ENCODE measurements at regions not wholly inside any gene's neighbourhood (a gene's known extent, or its start where the extent isn't known, plus 50 kb on each side); places are given as distances from the start of the nearest gene placed in this dataset.
"Not testable (repeated sequence)": the region's sequence is repeated elsewhere in the genome, so short reads cannot be mapped to it uniquely, and the experiment has no call there.

DNA sequence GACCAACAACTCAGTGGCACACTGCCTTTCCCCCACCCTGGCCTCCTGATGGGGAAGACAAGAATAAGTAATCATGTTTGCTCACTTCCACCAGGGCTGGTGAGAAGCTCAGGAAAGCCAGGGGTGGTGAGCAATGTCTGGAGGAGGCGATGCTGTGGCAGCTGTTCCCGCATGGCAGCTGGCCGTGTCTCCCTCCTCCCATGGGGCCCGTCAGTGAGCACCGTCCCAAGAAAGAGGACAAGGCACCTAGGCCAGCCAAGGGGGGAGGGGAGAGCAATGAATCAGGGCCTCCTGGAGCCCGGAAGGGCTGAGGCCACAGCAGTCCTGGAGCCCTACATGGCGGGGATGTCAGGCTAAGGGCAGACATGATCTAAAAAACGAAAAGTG, 69.2 kb upstream of the INSIG1 start:
- DNase-seq (ENCODE audit: insufficient read length, low spot score), result no peak
- FAIRE-seq, result no peak
- no peak for TF ChIP-seq POLR2A (IDR thresholded peaks at IDR 0.05; ENCODE audit: low read depth, low read length)

DNA sequence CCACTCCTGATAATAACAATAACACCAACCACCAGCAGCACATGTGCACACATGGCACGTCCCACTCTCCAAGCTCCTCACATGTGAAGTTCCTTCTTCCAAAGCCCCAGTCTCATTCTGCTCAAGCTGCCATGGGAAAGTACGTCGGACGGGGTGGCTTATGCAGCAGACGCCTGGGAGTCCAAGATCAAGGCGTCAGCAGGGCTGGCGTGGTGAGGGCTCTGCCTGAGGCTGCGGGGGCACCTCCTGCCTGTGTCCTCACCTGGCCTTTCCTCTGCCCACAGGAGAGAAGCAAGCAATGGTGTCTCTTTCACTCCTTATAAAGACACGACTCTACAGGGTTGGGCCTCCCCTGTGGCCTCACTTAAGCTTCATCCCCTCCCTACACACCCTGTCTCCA, 68.8 kb upstream of the INSIG1 start:
- DNase-seq (ENCODE audit: insufficient read length, low spot score) (no peak), FAIRE-seq (no peak)
- TF ChIP-seq POLR2A (IDR thresholded peaks at IDR 0.05; ENCODE audit: low read depth, low read length), result no peak

DNA sequence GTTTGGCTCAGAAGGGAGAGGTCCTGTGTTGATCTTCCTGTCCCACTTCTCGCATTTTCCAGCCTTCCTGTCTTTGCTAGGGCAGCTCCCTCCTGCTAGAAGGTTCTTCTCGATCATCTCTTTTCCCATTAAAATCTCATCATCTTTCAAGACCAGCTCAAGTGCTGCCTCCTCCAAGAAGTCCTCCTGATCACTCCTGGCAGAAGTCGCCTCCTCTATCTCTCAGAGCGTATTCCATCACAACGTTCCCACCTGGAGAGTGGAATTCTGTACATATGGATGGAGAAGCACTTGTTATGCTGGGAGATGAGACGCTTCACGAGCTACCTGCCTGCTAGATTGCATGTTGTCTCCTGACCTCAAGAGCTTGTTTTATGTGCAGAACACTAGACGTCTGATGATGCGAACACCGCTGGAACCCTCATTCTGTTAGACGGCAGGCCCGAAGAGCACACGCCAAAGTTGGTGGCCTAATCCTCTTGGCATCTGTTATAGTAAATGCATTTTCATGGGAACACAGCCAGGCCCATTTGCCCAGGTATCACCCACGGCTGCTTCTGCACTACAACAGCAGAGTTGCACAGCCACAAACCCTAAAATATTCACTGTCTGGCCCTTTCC, 68.0 kb upstream of the INSIG1 start:
- FAIRE-seq, result no peak
- peak; percentile 30 for DNase-seq (ENCODE audit: insufficient read length, low spot score)
- no peak for TF ChIP-seq POLR2A (IDR thresholded peaks at IDR 0.05; ENCODE audit: low read depth, low read length)

DNA sequence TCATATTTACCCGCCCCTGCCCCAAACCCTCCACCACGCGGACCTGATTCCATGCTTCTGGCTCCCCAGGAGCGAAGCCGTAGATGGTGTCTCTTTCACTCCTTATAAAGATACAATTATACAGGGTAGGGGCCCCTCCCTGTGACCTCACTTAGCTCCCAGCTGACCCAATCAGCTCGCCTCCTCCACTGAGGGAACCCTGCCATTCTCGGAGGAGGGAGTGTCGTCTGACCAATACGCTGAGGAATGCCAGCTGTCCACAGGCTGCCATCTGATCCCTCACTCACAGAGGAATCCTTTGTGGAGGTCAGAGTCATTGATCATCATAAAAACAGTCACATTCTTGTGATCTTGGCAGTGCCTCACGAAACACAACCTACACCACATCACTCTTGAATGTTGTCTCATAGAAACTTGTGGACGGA, 67.5 kb upstream of the INSIG1 start:
- no peak for TF ChIP-seq POLR2A (IDR thresholded peaks at IDR 0.05; ENCODE audit: low read depth, low read length)
- FAIRE-seq, result peak; percentile 88
- DNase-seq (ENCODE audit: insufficient read length, low spot score), result peak; percentile 98

DNA sequence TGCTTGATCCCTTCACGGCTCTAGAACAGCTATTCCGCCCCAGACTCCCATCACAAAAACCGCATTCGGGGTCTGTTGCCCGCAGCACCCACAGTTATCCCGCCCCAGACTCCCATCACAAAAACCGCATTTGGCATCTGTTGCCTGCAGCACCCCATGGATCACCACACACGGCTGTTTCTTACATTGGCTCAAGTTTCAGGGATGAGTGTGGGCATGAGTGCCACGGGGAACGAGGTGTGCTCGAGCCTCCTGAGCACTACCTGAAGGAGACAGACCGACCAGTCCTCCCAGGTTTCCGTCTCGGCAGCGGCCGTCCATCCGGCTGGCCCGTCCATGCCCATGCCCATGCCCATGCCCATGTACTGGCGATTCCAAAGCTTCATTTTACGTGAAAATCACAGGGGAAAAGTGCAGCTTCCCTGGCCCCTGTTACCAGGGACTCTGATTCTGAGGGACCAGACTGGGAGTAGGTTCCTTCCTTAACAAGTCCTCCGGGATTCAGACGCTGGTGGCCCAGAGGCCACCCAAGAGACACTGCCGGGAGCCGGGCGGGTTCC, 66.4 kb upstream of the INSIG1 start:
- TF ChIP-seq POLR2A (IDR thresholded peaks at IDR 0.05; ENCODE audit: low read depth, low read length), result no peak
- FAIRE-seq (no peak), DNase-seq (ENCODE audit: insufficient read length, low spot score) (no peak)

DNA sequence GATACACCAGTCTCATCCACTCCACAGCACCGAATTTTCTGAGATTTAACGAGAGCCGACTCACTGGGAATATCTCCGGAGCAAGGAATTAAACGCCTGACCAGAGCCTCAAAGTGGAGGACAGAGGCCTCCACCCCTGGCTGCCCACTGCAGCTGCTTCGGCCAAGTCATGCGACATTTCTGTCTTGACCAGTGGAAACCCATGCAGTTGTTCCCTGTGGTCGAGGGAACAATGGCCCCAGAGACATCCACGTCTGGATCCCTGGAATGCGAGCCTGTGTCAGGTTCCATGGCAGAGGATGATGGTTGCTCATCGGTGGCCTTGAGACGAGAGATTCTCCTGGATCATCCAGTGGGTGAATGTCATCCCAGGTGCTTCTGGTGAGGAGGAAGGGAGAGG, 65.7 kb upstream of the INSIG1 start:
- DNase-seq (ENCODE audit: insufficient read length, low spot score), result no peak
- no peak for FAIRE-seq
- no peak for TF ChIP-seq POLR2A (IDR thresholded peaks at IDR 0.05; ENCODE audit: low read depth, low read length)

DNA sequence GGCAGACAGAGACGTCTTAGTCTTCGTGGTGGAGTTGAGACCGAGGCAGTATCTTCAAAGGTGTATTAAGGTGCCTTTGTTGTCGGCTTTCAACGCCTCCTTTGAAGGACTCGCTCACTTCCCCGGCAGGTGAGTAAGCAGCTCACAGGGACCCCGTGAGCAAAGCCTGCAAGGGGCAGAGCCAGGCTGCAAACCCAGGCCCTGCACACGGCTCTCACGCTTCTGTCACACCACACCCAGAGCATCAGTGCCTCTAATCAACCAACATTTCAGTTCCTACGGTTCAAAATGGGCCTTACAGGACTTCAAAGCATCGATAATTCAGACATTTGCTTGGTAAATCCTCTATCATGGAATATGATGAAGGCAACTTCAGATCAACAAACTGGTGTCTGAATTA, 64.8 kb upstream of the INSIG1 start:
- DNase-seq (ENCODE audit: insufficient read length, low spot score), result no peak
- no peak for FAIRE-seq
- TF ChIP-seq POLR2A (IDR thresholded peaks at IDR 0.05; ENCODE audit: low read depth, low read length), result no peak

DNA sequence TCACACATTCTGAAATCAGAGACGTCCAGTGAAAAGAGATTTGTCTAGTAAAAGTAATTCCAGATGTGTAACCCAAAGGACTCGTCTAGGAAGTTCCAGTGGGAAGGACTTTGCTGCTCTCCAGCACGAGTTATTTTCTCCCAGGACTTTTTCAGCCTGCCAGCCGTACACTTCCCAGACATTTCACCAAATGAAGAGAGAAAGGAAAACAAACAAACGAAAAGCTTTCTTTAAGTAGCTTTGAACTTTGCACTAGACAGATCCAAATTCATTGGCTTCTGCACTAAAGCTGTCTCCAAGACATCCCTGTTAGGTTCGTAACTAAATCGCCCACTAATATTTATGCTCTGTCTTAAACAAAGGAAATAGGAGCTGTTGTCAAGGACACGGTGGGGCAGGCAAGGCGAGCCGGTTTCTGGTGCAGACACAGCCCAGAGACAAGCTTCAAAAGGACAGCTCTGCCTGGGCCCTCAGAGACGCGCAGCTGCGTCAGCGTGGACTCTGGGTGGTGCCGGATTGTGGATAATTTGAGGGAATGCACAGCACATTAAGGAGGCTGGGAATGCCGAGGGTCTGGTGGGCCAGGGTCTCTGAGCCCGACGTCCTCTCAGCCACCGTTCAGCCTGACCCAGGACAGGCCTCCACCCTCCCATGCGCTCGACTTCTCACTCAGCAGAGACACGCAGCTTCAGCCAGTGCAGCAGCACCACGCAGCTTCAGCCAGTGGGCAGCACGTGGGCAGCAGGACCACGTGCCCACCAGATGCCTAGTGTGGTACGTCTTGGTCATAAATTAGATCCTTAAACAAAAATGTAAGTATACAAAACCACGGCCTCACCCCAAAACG, 64.1 kb upstream of the INSIG1 start:
- DNase-seq (ENCODE audit: insufficient read length, low spot score) (no peak), FAIRE-seq (no peak)

DNA sequence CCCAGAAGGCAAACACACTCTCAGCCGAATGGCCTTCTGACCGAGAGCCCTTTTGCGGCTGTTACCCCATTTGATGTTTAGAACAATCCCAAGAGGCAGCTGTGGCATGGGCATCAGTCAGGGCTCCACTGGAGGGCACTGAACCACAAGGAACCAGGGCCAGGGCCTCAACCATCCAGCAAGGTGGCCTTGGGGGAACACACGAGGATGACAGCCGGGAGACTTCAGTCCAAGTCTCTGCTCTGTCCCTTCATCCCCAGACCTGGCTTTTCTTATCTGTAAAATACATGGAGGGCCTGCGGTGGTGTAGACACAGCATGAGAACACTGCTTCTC, 63.6 kb upstream of the INSIG1 start:
- no peak for TF ChIP-seq POLR2A (IDR thresholded peaks at IDR 0.05; ENCODE audit: low read depth, low read length)
- no peak for FAIRE-seq
- DNase-seq (ENCODE audit: insufficient read length, low spot score), result no peak

More for the DNA sequence above, 64.1 kb upstream of the INSIG1 start:
- no peak for TF ChIP-seq POLR2A (IDR thresholded peaks at IDR 0.05; ENCODE audit: low read depth, low read length)

DNA sequence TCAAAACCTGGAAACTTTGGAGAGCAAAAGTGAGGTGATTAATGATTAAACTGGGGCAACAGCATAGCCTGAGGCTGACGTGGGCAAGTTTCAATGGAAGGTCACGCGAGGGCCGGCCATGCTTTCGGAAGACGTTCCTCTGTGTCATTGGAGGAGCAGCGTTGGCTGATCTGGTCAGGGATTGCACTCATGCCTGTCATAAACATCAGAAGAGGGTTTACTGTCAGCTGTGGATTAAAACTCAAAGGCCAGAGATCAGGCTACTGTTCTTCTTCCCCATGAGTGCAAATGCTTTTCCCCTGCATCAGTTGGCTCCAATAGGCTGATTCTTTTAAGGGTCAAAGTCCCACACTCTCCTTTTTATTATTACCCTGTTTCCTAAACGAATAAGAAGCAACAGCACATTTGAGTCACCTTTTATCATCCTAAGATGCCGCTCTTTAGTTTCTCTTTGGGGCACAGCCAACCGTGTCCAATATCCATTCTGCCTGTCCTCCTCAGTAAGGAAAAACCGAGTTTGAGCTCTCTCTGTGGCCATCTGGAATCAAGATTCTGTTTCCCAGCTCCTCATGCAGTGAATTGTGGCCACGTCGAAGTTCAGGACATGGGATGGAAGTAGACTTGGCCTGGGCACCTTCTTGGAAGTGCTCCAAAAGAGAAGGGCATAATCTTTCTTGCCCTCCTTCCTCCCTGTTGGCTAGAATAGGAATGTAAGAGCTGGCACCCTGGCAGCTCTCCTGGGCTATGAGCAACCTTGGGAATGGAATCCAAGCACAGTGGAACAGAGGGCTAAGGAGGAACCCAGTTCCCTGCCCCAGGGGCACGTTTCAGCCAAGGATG, 62.5 kb upstream of the INSIG1 start:
- DNase-seq (ENCODE audit: insufficient read length, low spot score) (no peak), FAIRE-seq (no peak)
- TF ChIP-seq POLR2A (IDR thresholded peaks at IDR 0.05; ENCODE audit: low read depth, low read length), result no peak

DNA sequence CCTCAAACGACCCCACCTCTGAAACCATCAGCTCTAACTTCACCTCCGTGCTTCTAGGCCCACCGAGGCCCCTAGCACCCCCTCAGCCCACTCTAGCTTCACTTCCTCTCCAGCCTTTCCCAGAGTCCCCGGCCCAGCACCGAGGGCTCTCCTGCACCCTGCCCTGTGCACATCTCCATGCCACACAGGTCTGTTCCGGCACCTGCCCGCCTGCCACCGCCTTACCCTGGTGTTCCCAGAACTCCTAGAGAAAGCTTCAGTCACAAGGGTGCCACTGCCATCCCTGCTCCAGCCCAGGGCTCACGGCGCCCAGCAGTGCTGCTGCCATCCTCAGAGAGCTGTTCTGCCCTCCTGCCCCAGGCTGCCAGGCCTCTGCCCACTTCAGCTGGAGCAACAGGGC, 61.3 kb upstream of the INSIG1 start:
- no peak for TF ChIP-seq POLR2A (IDR thresholded peaks at IDR 0.05; ENCODE audit: low read depth, low read length)
- FAIRE-seq (no peak), DNase-seq (ENCODE audit: insufficient read length, low spot score) (no peak)

DNA sequence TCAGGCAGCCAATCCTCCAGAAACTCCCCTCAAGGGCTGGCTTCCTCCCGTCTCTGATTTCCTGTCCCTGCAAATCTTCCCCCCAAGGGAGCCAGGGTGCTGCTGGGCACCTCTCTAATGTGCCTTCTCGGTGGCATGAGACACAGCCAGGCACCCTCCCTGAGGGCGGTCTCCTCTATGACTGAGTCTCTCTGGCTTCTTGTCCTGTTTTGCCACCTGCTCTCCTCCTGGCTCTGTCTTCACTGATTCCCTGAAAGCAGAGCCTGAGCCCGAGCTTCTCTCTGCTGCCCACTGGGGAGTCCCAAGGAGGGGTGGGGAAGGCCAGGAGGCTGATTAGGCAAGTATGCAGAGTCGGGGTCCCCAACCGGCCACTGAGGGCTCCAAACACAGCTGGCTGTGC, 60.4 kb upstream of the INSIG1 start:
- TF ChIP-seq POLR2A (IDR thresholded peaks at IDR 0.05; ENCODE audit: low read depth, low read length), result no peak
- no peak for DNase-seq (ENCODE audit: insufficient read length, low spot score)
- no peak for FAIRE-seq

DNA sequence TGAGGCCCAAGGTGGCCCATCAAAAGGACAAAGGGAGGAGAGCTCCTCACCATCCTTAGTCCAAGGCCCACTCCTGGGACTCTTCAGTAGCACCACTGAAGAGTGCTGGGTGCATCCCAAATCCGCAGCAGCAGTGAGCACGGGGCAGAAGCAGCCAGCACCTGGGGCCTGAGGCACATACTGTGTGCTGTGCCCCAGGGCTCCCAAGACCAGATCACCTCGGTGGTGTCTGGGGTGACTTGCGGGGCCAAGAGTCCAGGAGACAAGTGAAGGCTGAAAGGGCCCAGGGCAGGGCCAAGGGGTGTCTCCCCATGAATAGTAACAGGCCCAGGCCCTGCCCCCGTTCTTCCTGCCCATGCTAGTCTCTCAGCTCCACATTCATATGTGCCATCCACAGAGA, 59.9 kb upstream of the INSIG1 start:
- FAIRE-seq, result no peak
- no peak for DNase-seq (ENCODE audit: insufficient read length, low spot score)
- no peak for TF ChIP-seq POLR2A (IDR thresholded peaks at IDR 0.05; ENCODE audit: low read depth, low read length)

DNA sequence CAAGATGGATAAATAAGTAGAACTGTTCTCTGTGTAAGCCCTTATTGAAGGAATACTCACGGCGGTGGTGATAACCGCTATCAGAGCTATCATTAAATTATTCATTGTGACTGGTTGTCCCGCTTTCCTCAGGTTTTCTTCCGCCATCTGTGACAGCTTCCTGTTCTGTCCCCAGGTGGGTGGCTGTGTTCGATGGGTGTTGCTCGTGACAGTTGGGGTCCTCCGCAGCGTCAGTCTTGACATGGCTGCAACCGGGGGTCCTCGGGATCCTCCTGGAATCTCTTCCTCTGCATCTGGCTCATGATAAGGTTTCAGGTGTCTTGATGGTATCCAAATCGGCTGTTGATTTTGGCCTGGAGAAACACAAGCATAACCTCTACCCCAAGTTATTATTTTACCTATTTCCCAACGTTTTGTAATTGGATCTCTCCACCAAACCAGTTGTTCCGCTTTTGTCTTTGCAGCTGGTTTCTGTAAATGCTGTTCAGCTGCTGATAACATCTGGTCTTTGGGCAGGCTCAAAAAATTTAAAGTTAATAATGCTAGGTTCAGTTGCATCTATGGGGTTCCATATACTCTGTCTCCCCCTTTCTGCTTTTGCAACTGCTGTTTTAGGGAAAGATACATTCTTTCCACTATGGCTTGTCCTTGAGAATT, 58.1 kb upstream of the INSIG1 start:
- FAIRE-seq; DNase-seq (ENCODE audit: insufficient read length, low spot score): not testable (repeated sequence)
